Neuronal stem cell (in vitro differentiated cells): ENCODE measurements at regions not wholly inside any gene's neighbourhood (a gene's known extent, or its start where the extent isn't known, plus 50 kb on each side); places are given as distances from the start of the nearest gene placed in this dataset.

Experiments used
- DNase-seq: peaks from one replicate; pipeline ENCODE4 v3.0.0-alpha.2; 2013; ENCODE audit warnings: low spot score
- H2AFZ ChIP-seq: one replicate; pipeline ENCODE4 v1.6.1; 2013; ENCODE audit warnings: mild to moderate bottlenecking, low read length, inconsistent platforms
- H2AK5ac ChIP-seq: 2 replicates; pipeline ENCODE4 v1.6.1; 2013; ENCODE audit warnings: low read depth, mild to moderate bottlenecking, inconsistent platforms, low read length, moderate library complexity, mixed read lengths
- H2BK120ac ChIP-seq: 2 replicates; pipeline ENCODE4 v1.6.1; 2013; ENCODE audit warnings: low read depth, mild to moderate bottlenecking, inconsistent platforms, low read length, moderate library complexity, mixed read lengths
- H2BK12ac ChIP-seq: one replicate; pipeline ENCODE4 v1.6.1; 2013; ENCODE audit warnings: low read length, inconsistent platforms
- H2BK15ac ChIP-seq: 2 replicates; pipeline ENCODE4 v1.6.1; 2013; ENCODE audit warnings: mild to moderate bottlenecking, low read length, inconsistent platforms, mixed read lengths
- H2BK5ac ChIP-seq: one replicate; pipeline ENCODE4 v1.6.1; 2013; ENCODE audit warnings: inconsistent platforms, mild to moderate bottlenecking, low read length, moderate library complexity
- H3K14ac ChIP-seq: one replicate; pipeline ENCODE4 v1.6.1; 2013; ENCODE audit warnings: low read length, inconsistent platforms
- H3K18ac ChIP-seq: 2 replicates; pipeline ENCODE4 v1.6.1; 2013; ENCODE audit warnings: low read length, inconsistent platforms
- H3K23ac ChIP-seq: 2 replicates; pipeline ENCODE4 v1.6.1; 2013; ENCODE audit warnings: low read depth, mild to moderate bottlenecking, mixed read lengths, low read length, inconsistent platforms; ENCODE audit not compliant: poor library complexity
- H3K27ac ChIP-seq: replicated peaks from 3 replicates; pipeline ENCODE4 v1.5.1; 2013; ENCODE audit warnings: low read length, inconsistent platforms
- H3K27me3 ChIP-seq, 3 experiments: 2 replicates each; pipeline ENCODE4 v1.6.1; 2013; ENCODE audit warnings: low read length in 3 of 3, mild to moderate bottlenecking in 2 of 3, inconsistent platforms in 1 of 3, low read depth in 1 of 3, mixed read lengths in 1 of 3, moderate library complexity in 1 of 3; ENCODE audit not compliant: control insufficient read depth in 3 of 3, insufficient read depth in 3 of 3
- H3K36me3 ChIP-seq, 2 donors: replicated peaks in 1 of 2; 2 replicates each; pipeline ENCODE4 v1.6.1; 2013; ENCODE audit warnings: low read length in 2 of 2; ENCODE audit not compliant: control insufficient read depth in 2 of 2, insufficient read depth in 2 of 2
- H3K4ac ChIP-seq: 2 replicates; pipeline ENCODE4 v1.6.1; 2013; ENCODE audit warnings: inconsistent platforms, mild to moderate bottlenecking, low read length, moderate library complexity
- H3K4me1 ChIP-seq, 2 donors: 1 replicate in 1 of 2; 2 replicates in 1 of 2; pipeline ENCODE4 v1.6.1; 2013; ENCODE audit warnings: low read length in 2 of 2, low read depth in 1 of 2; ENCODE audit not compliant: control insufficient read depth in 2 of 2, insufficient read depth in 1 of 2
- H3K4me2 ChIP-seq: one replicate; pipeline ENCODE4 v1.6.1; 2013; ENCODE audit warnings: mild to moderate bottlenecking, low read length, inconsistent platforms; ENCODE audit not compliant: insufficient read depth, poor library complexity, severe bottlenecking
- H3K4me3 ChIP-seq, 2 donors: 2 replicates each; pipeline ENCODE4 v1.5.1; 2013; ENCODE audit warnings: low read length in 2 of 2, mild to moderate bottlenecking in 2 of 2, inconsistent platforms in 1 of 2, moderate library complexity in 1 of 2
- H3K79me1 ChIP-seq: one replicate; pipeline ENCODE4 v1.6.1; 2013; ENCODE audit warnings: low read depth, mild to moderate bottlenecking, inconsistent platforms, low read length, moderate library complexity
- H3K9ac ChIP-seq: one replicate; pipeline ENCODE4 v1.6.1; 2013; ENCODE audit warnings: mild to moderate bottlenecking, low read depth, low read length, inconsistent platforms; ENCODE audit not compliant: poor library complexity
- H3K9me3 ChIP-seq, 2 donors: replicated peaks in 1 of 2; 2 replicates each; pipeline versions ENCODE3 to v1.6.1; 2013; ENCODE audit warnings: low read length in 2 of 2, mild to moderate bottlenecking in 2 of 2, inconsistent platforms in 1 of 2, low read depth in 1 of 2, mixed read lengths in 1 of 2, moderate library complexity in 1 of 2; ENCODE audit not compliant: control insufficient read depth in 2 of 2, insufficient read depth in 1 of 2
- H4K8ac ChIP-seq: one replicate; pipeline ENCODE4 v1.6.1; 2013; ENCODE audit warnings: low read depth, mild to moderate bottlenecking, inconsistent platforms, low read length, moderate library complexity
- H4K91ac ChIP-seq: one replicate; pipeline ENCODE4 v1.6.1; 2013; ENCODE audit warnings: low read length, low read depth, mild to moderate bottlenecking, inconsistent platforms; ENCODE audit not compliant: poor library complexity
- WGBS, 2 donors: extraction: QIAGEN DNeasy Blood & Tissue Kit; methylation state at CpG; one replicate each; pipeline ENCODE4 v1.1.7; 2013; ENCODE audit warnings: missing lambda C conversion rate in 2 of 2, mixed read lengths in 1 of 2; ENCODE audit not compliant: insufficient read length in 2 of 2, insufficient replicate concordance in 1 of 2; ENCODE audit errors: extremely low coverage in 2 of 2; 5-methylcytosine and 5-hydroxymethylcytosine counted together

DNA sequence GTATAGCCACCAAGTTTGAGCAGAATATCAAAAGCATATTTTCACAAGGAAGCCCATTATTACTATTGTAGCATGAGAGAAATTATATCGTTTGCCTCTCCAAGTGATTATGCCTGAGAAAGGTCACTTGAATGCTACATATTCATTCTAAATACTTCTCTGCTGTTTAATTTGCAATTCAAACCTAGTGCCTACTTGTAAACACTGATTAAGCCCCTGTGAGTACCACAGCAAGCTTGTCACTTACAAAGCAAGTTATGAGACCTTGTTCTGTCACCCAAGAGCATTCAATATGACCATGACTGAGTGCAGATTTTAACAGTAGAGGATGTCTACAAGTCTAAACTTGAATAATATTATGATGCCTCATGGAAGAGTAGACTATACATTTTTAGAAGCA is 124.7 kb upstream of the SSTR1 start:
- H2BK5ac ChIP-seq: no peak overlapping the region
- H2AK5ac ChIP-seq: no peak overlapping the region
- no peak overlapping the region for H3K18ac ChIP-seq

DNA sequence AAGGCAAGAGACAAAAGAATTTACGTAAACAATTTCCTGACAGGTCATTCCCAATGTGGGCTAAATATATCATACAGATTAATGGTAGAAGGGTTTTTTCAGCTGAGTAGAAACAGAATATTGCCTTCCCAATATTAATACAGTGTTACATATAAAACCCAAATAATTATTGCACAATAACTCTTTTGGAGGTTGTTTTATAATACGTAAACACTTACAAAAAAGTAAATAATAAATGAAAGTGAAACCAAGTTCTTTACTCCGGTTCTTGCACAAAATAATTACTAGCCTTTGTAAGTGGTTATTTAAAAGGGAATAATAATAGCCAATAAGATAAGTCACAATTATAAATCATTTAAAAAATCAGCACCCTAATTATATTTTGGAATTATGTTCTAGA is 118.6 kb upstream of the SSTR1 start:
- H3K9me3 ChIP-seq: peaks cover 0 to 4% of the 10 kb centered on the region in 2 donors
- no peak overlapping the region for H4K91ac ChIP-seq
- H3K4ac ChIP-seq: no peak overlapping the region
- no peak overlapping the region for H3K9ac ChIP-seq
- H3K23ac ChIP-seq: no peak overlapping the region
- no peak overlapping the region for H2BK12ac ChIP-seq
- H2BK15ac ChIP-seq: no peak overlapping the region
- H3K27me3 ChIP-seq: no peaks in the 10 kb centered on the region
- H2AFZ ChIP-seq: no peak overlapping the region
- H3K14ac ChIP-seq: no peak overlapping the region
- H3K4me3 ChIP-seq: no peak overlapping the region
- DNase-seq: no peak
- no peaks in the 10 kb centered on the region for H3K36me3 ChIP-seq
- no peak overlapping the region for H3K27ac ChIP-seq
- no CpG with 5 or more reads among the region's 3 CpGs for WGBS, 2 donors
- H2BK5ac ChIP-seq: no peak overlapping the region
- no peak overlapping the region for H4K8ac ChIP-seq
- no peaks in the 10 kb centered on the region for H3K79me1 ChIP-seq
- H2AK5ac ChIP-seq: no peak overlapping the region
- H3K4me2 ChIP-seq: no peak overlapping the region
- H3K4me1 ChIP-seq: no peaks in the 10 kb centered on the region
- H3K18ac ChIP-seq: no peak overlapping the region
- H2BK120ac ChIP-seq: no peak overlapping the region

More for the DNA sequence above, 124.7 kb upstream of the SSTR1 start:
- Histone ChIP-seq H2AFZ (no peak overlapping the region), H4K91ac (no peak overlapping the region), H3K36me3 (no peaks in the 10 kb centered on the region), H2BK15ac (no peak overlapping the region), H3K14ac (no peak overlapping the region), H4K8ac (no peak overlapping the region), H3K4ac (no peak overlapping the region), H2BK12ac (no peak overlapping the region), H3K4me3 (no peak overlapping the region), H3K4me2 (no peak overlapping the region), H3K4me1 (peaks cover 0 to under 1% of the 10 kb centered on the region in 2 donors), H3K79me1 (no peaks in the 10 kb centered on the region), H3K9ac (no peak overlapping the region), H3K27me3 (no peaks in the 10 kb centered on the region), H3K23ac (no peak overlapping the region), H3K27ac (no peak overlapping the region), H2BK120ac (no peak overlapping the region), H3K9me3 (no peaks in the 10 kb centered on the region)
- DNase-seq: no peak
- no CpG with 5 or more reads among the region's 1 CpG for WGBS, 2 donors

- Histone ChIP-seq H2AK5ac (no peak overlapping the region), H3K36me3 (no peaks in the 10 kb centered on the region), H3K18ac (no peak overlapping the region), H2BK120ac (no peak overlapping the region), H3K27ac (no peak overlapping the region), H4K8ac (no peak overlapping the region), H3K4me1 (no peaks in the 10 kb centered on the region), H3K9ac (no peak overlapping the region), H2BK12ac (no peak overlapping the region), H2AFZ (no peak overlapping the region), H4K91ac (no peak overlapping the region), H3K14ac (no peak overlapping the region), H3K4me2 (no peak overlapping the region), H3K27me3 (no peaks in the 10 kb centered on the region), H3K79me1 (no peaks in the 10 kb centered on the region), H3K9me3 (peaks cover 0 to 4% of the 10 kb centered on the region in 2 donors), H3K23ac (no peak overlapping the region), H3K4me3 (no peak overlapping the region), H3K4ac (no peak overlapping the region), H2BK15ac (no peak overlapping the region), H2BK5ac (no peak overlapping the region)
- no peak for DNase-seq
- no CpG with 5 or more reads among the region's 3 CpGs for WGBS, 2 donors
Observed at GRCh38 chr14:38090506-38090905, 117.2 kb upstream of the SSTR1 start.

DNA sequence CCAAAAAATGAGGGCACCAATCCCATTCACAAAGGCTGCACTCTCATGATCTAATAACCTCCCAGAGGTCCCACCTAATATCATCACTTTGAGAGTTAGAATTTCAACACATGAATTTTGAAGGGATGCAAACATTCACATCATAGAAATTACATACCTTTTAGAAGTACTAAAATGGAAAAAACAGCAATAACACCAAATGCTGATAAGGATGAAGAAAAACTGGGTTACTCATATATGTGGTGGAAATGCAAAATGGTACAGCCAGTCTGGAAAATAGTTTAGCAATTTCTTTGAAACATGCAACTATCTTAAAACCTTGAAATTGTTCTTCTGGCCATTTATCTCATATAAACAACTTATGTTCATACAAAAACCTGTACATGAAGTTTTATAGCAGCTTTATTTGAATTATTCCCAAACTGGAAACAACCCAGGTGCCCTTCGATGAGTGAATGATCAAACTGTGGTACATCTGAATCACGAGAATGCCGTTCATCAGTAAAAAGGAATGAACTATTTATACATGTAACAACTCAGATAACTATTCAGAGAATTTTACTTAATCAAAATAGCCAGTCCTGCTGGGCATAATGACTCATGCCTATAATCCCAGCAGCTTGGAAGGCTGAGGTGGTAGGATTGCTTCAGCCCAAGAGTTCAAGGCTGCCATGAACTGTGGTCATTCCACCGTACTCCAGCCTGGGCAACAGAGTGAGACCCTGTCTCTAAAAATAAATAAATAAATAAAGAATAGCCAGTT is 109.4 kb upstream of the SSTR1 start:
- no peak overlapping the region for H3K27ac ChIP-seq
- H2BK12ac ChIP-seq: no peak overlapping the region
- no peaks in the 10 kb centered on the region for H3K9me3 ChIP-seq
- H2BK120ac ChIP-seq: no peak overlapping the region
- no peaks in the 10 kb centered on the region for H3K79me1 ChIP-seq
- no peak overlapping the region for H2BK5ac ChIP-seq
- no peak overlapping the region for H2AK5ac ChIP-seq
- H3K18ac ChIP-seq: no peak overlapping the region
- no peak overlapping the region for H3K4me2 ChIP-seq
- no peak overlapping the region for H3K23ac ChIP-seq
- H3K4me3 ChIP-seq: no peak overlapping the region
- H2AFZ ChIP-seq: no peak overlapping the region
- no peaks in the 10 kb centered on the region for H3K4me1 ChIP-seq
- H2BK15ac ChIP-seq: no peak overlapping the region
- no peak overlapping the region for H4K8ac ChIP-seq
- WGBS, 2 donors: no CpG with 5 or more reads among the region's 4 CpGs
- H3K9ac ChIP-seq: no peak overlapping the region
- no peak for DNase-seq
- H3K14ac ChIP-seq: no peak overlapping the region
- no peaks in the 10 kb centered on the region for H3K27me3 ChIP-seq
- H4K91ac ChIP-seq: no peak overlapping the region
- no peaks in the 10 kb centered on the region for H3K36me3 ChIP-seq
- no peak overlapping the region for H3K4ac ChIP-seq
